Mesenchymal stem cell (in vitro differentiated cells and primary cell): ENCODE measurements at regions not wholly inside any gene's neighbourhood (a gene's known extent, or its start where the extent isn't known, plus 50 kb on each side); places are given as distances from the start of the nearest gene placed in this dataset.

Source experiments
- DNase-seq: peaks from one replicate; pipeline ENCODE4 v3.0.0-alpha.2; 2013
- H2AFZ ChIP-seq: one replicate; pipeline ENCODE4 v1.6.1; 2013; ENCODE audit warnings: low read depth, mild to moderate bottlenecking, control low read depth, inconsistent platforms, low read length, moderate library complexity
- H2AK5ac ChIP-seq: 2 replicates; pipeline ENCODE4 v1.6.1; 2013; ENCODE audit warnings: low read length, moderate library complexity, mild to moderate bottlenecking, inconsistent platforms; ENCODE audit not compliant: severe bottlenecking
- H2BK120ac ChIP-seq: one replicate; pipeline ENCODE4 v1.6.1; 2013; ENCODE audit warnings: low read depth, mild to moderate bottlenecking, inconsistent platforms, low read length, moderate library complexity
- H2BK12ac ChIP-seq, 2 experiments: one replicate each; pipeline ENCODE4 v1.6.1; 2013; ENCODE audit warnings: inconsistent platforms in 2 of 2, low read length in 2 of 2, mild to moderate bottlenecking in 2 of 2, moderate library complexity in 2 of 2, control low read depth in 1 of 2
- H2BK15ac ChIP-seq: one replicate; pipeline ENCODE4 v1.6.1; 2013; ENCODE audit warnings: mild to moderate bottlenecking, low read depth, inconsistent platforms; ENCODE audit not compliant: poor library complexity, severe bottlenecking
- H2BK5ac ChIP-seq: 2 replicates; pipeline ENCODE4 v1.6.1; 2013; ENCODE audit warnings: low read depth, mild to moderate bottlenecking, low read length, control low read depth, inconsistent platforms; ENCODE audit not compliant: poor library complexity, severe bottlenecking
- H3K14ac ChIP-seq, 2 experiments: one replicate each; pipeline ENCODE4 v1.6.1; 2013; ENCODE audit warnings: inconsistent platforms in 2 of 2, low read length in 2 of 2, control low read depth in 1 of 2, mild to moderate bottlenecking in 1 of 2, moderate library complexity in 1 of 2
- H3K18ac ChIP-seq, 2 experiments: one replicate each; pipeline ENCODE4 v1.6.1; 2013; ENCODE audit warnings: inconsistent platforms in 2 of 2, low read length in 2 of 2, control low read depth in 1 of 2, low read depth in 1 of 2, mild to moderate bottlenecking in 1 of 2
- H3K23ac ChIP-seq, 2 experiments: one replicate each; pipeline ENCODE4 v1.6.1; 2013; ENCODE audit warnings: inconsistent platforms in 2 of 2, low read length in 2 of 2, mild to moderate bottlenecking in 2 of 2, moderate library complexity in 2 of 2, control low read depth in 1 of 2
- H3K27ac ChIP-seq: 2 replicates; pipeline ENCODE4 v1.5.1; 2013; ENCODE audit warnings: mild to moderate bottlenecking, moderate library complexity, low read length, control low read depth, inconsistent platforms; ENCODE audit not compliant: poor library complexity, severe bottlenecking
- H3K27me3 ChIP-seq, 2 experiments: 2 replicates each; pipeline versions ENCODE4 v1.6.1 to v1.7.0; 2013; ENCODE audit warnings: low read length in 2 of 2, mild to moderate bottlenecking in 2 of 2, moderate library complexity in 2 of 2, control low read depth in 1 of 2, inconsistent platforms in 1 of 2; ENCODE audit not compliant: control insufficient read depth in 1 of 2, insufficient read depth in 1 of 2
- H3K36me3 ChIP-seq, 2 experiments: 2 replicates each; pipeline versions ENCODE4 v1.6.1 to v1.7.0; 2013; ENCODE audit warnings: low read length in 2 of 2, control low read depth in 1 of 2, inconsistent platforms in 1 of 2, low read depth in 1 of 2, mild to moderate bottlenecking in 1 of 2; ENCODE audit not compliant: insufficient read depth in 2 of 2, control insufficient read depth in 1 of 2
- H3K4ac ChIP-seq, 2 experiments: one replicate each; pipeline ENCODE4 v1.6.1; 2013; ENCODE audit warnings: inconsistent platforms in 2 of 2, low read length in 2 of 2, mild to moderate bottlenecking in 2 of 2, moderate library complexity in 2 of 2, control low read depth in 1 of 2, low read depth in 1 of 2
- H3K4me1 ChIP-seq: 2 replicates; pipeline ENCODE4 v1.6.1; 2013; ENCODE audit warnings: low read depth, low read length, control low read depth; ENCODE audit not compliant: control insufficient read depth, insufficient read depth
- H3K4me2 ChIP-seq: 2 replicates; pipeline ENCODE4 v1.6.1; 2013; ENCODE audit warnings: low read length, mild to moderate bottlenecking, inconsistent platforms; ENCODE audit not compliant: poor library complexity, severe bottlenecking
- H3K4me3 ChIP-seq, 2 experiments: 2 replicates each; pipeline versions ENCODE4 v1.5.1 to v1.7.0; 2013; ENCODE audit warnings: low read length in 2 of 2, mild to moderate bottlenecking in 2 of 2, control low read depth in 1 of 2, low read depth in 1 of 2; ENCODE audit not compliant: insufficient read depth in 1 of 2
- H3K79me1 ChIP-seq: replicated peaks from 2 replicates; pipeline ENCODE4 v1.6.1; 2013; ENCODE audit warnings: mild to moderate bottlenecking, control low read depth, low read length, inconsistent platforms; ENCODE audit not compliant: poor library complexity, severe bottlenecking
- H3K9ac ChIP-seq: 2 replicates; pipeline ENCODE4 v1.7.0; 2013; ENCODE audit warnings: mild to moderate bottlenecking, low read length, moderate library complexity
- H3K9me3 ChIP-seq: 2 replicates; pipeline ENCODE4 v1.7.0; 2013; ENCODE audit warnings: mild to moderate bottlenecking, low read length; ENCODE audit not compliant: control insufficient read depth
- H4K8ac ChIP-seq: one replicate; pipeline ENCODE4 v1.6.1; 2013; ENCODE audit warnings: inconsistent platforms, mild to moderate bottlenecking, low read length, moderate library complexity
- H4K91ac ChIP-seq: one replicate; pipeline ENCODE4 v1.6.1; 2013; ENCODE audit warnings: mild to moderate bottlenecking, low read length, inconsistent platforms
- WGBS: methylation state at CpG from one replicate; pipeline ENCODE4 v1.1.7; 2013; ENCODE audit warnings: mixed read lengths; 5-methylcytosine and 5-hydroxymethylcytosine counted together

- no peak overlapping the region for H3K4ac ChIP-seq
- no peak overlapping the region for H3K9ac ChIP-seq
- no peak overlapping the region for H3K14ac ChIP-seq
- no peak overlapping the region for H2BK15ac ChIP-seq
- no peak overlapping the region for H3K4me2 ChIP-seq
- no peak overlapping the region for H2AK5ac ChIP-seq
- no peak overlapping the region for H3K23ac ChIP-seq
- WGBS, result 62% methylated on average over 1 of the region's 1 CpG
- H2BK5ac ChIP-seq, result no peak overlapping the region
- no peak overlapping the region for H3K18ac ChIP-seq
- no peak overlapping the region for H4K8ac ChIP-seq
- H2AFZ ChIP-seq, result no peak overlapping the region
- H3K9me3 ChIP-seq, result no peaks in the 10 kb centered on the region
- no peaks in the 10 kb centered on the region for H3K27me3 ChIP-seq
- no peak overlapping the region for H3K27ac ChIP-seq
- no peaks in the 10 kb centered on the region for H3K36me3 ChIP-seq
- H3K4me1 ChIP-seq, result no peaks in the 10 kb centered on the region
- H3K4me3 ChIP-seq, result no peak overlapping the region
- no peak overlapping the region for H2BK12ac ChIP-seq
- no peaks in the 10 kb centered on the region for H3K79me1 ChIP-seq
- no peak overlapping the region for H2BK120ac ChIP-seq
- no peak overlapping the region for H4K91ac ChIP-seq
- DNase-seq, result no peak
Measured at GRCh38 chr7:136150311-136150710, 173.2 kb upstream of the MTPN start.

DNA sequence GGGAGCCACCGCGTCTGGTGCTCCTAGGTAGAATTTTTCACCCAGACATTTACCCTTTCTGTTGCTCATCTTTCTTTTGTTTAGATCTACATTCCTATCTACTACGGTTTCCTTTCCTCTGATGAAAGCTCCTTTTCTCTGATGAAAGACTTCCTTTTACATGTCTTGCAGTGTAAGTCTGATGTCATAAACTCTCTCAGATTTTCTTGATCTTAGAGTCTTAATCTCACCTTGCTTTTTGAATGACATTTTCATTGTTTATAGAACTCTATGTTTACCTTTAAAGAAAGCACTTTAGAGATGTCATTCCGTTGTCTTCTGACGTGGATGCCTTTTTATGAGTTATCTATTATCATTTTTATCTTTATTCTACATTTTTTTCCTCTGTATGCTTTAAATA lies 171.8 kb upstream of the MTPN start:
- H3K18ac ChIP-seq, result no peak overlapping the region
- no peak overlapping the region for H3K4me3 ChIP-seq
- H3K14ac ChIP-seq, result no peak overlapping the region
- WGBS, result 91% methylated on average over 3 of the region's 5 CpGs
- no peak overlapping the region for H4K91ac ChIP-seq
- no peak for DNase-seq
- H3K4ac ChIP-seq, result no peak overlapping the region
- no peak overlapping the region for H2BK15ac ChIP-seq
- H3K9ac ChIP-seq, result no peak overlapping the region
- no peak overlapping the region for H3K27ac ChIP-seq
- H2BK120ac ChIP-seq, result no peak overlapping the region
- no peaks in the 10 kb centered on the region for H3K4me1 ChIP-seq
- H3K9me3 ChIP-seq, result no peaks in the 10 kb centered on the region
- H3K79me1 ChIP-seq, result no peaks in the 10 kb centered on the region
- H3K36me3 ChIP-seq, result no peaks in the 10 kb centered on the region
- no peak overlapping the region for H2BK5ac ChIP-seq
- H3K23ac ChIP-seq, result no peak overlapping the region
- H2BK12ac ChIP-seq, result no peak overlapping the region
- H4K8ac ChIP-seq, result no peak overlapping the region
- no peak overlapping the region for H2AFZ ChIP-seq
- H3K4me2 ChIP-seq, result no peak overlapping the region
- H2AK5ac ChIP-seq, result no peak overlapping the region
- no peaks in the 10 kb centered on the region for H3K27me3 ChIP-seq

GRCh38 chr7:136146925-136147324 lies 169.8 kb upstream of the MTPN start:
- no peak overlapping the region for H2BK120ac ChIP-seq
- no peak overlapping the region for H3K4ac ChIP-seq
- DNase-seq, result no peak
- no peaks in the 10 kb centered on the region for H3K79me1 ChIP-seq
- H2BK12ac ChIP-seq, result no peak overlapping the region
- H3K36me3 ChIP-seq, result no peaks in the 10 kb centered on the region
- H3K4me1 ChIP-seq, result no peaks in the 10 kb centered on the region
- no peak overlapping the region for H2BK15ac ChIP-seq
- peaks cover 4% of the 10 kb centered on the region for H3K9me3 ChIP-seq
- H4K91ac ChIP-seq, result no peak overlapping the region
- no peak overlapping the region for H3K14ac ChIP-seq
- no peak overlapping the region for H4K8ac ChIP-seq
- no peak overlapping the region for H2AK5ac ChIP-seq
- no peak overlapping the region for H3K18ac ChIP-seq
- no peak overlapping the region for H3K27ac ChIP-seq
- H2BK5ac ChIP-seq, result no peak overlapping the region
- no peaks in the 10 kb centered on the region for H3K27me3 ChIP-seq
- no peak overlapping the region for H3K4me3 ChIP-seq
- 100% methylated on average over 1 of the region's 1 CpG for WGBS
- no peak overlapping the region for H3K23ac ChIP-seq
- no peak overlapping the region for H2AFZ ChIP-seq
- H3K4me2 ChIP-seq, result no peak overlapping the region
- H3K9ac ChIP-seq, result no peak overlapping the region

DNA sequence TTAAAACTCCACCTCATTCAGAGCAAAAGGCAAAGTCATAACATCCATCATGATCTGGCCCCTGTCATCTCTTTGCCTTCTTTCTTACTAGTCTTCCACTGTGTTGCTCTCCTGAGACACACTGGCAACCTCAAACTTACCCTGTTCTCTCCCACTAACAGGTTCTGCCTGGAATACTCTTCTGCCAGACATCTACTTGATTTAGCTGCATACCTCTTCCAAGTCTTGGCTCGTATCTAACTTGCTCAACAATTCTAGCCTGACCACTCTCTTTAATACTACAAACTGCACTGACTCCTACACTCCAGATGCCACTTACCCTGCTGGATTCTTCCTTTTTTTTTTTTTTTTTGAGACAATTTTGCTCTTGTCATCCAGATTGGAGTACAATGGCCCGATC lies 167.0 kb upstream of the MTPN start:
- H2BK120ac ChIP-seq, result no peak overlapping the region
- H3K9me3 ChIP-seq, result peaks cover 4% of the 10 kb centered on the region
- H3K9ac ChIP-seq, result no peak overlapping the region
- no peaks in the 10 kb centered on the region for H3K4me1 ChIP-seq
- no peak overlapping the region for H4K8ac ChIP-seq
- H3K27ac ChIP-seq, result no peak overlapping the region
- no peak overlapping the region for H2AK5ac ChIP-seq
- no peak overlapping the region for H2BK12ac ChIP-seq
- no peak overlapping the region for H3K18ac ChIP-seq
- 77% methylated on average over 2 of the region's 2 CpGs for WGBS
- no peaks in the 10 kb centered on the region for H3K27me3 ChIP-seq
- no peak overlapping the region for H3K4me3 ChIP-seq
- no peak overlapping the region for H2BK5ac ChIP-seq
- H2BK15ac ChIP-seq, result no peak overlapping the region
- H3K14ac ChIP-seq, result no peak overlapping the region
- H3K36me3 ChIP-seq, result no peaks in the 10 kb centered on the region
- no peak overlapping the region for H2AFZ ChIP-seq
- no peak overlapping the region for H3K4ac ChIP-seq
- H4K91ac ChIP-seq, result no peak overlapping the region
- no peak for DNase-seq
- H3K79me1 ChIP-seq, result no peaks in the 10 kb centered on the region
- no peak overlapping the region for H3K23ac ChIP-seq
- no peak overlapping the region for H3K4me2 ChIP-seq
